GM21360 (cell line): ENCODE measurements at regions not wholly inside any gene's neighbourhood (a gene's known extent, or its start where the extent isn't known, plus 50 kb on each side); places are given as distances from the start of the nearest gene placed in this dataset.

Experiments used
- ATAC-seq: cut with Tn5 transposase; IDR thresholded peaks from one replicate; pipeline ENCODE4 v1.9.1; 2021; ENCODE audit warnings: mild to moderate bottlenecking, moderate library complexity; ENCODE audit not compliant: unreplicated experiment

- ATAC-seq = no peak
Observed at GRCh38 chr14:75370416-75371205, 57.2 kb upstream of the JDP2 start.

DNA sequence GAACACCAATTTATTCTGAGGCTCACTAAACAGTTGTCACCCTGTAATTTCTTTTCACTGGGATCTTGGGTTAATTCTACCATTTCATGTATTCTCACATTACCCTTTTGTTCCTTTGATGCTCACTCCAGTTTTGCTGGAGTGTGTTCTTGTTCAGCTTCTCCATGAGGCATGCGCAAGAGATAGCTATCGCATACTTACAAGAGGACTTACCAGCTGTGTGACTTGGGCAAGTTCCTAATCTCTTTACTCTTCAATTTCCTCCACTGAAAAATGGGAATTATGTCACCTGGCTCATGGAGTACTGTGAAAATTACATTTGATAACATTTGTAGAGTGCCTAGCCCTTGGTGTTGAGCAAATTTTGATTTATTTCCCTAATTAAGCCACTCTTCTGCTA, 56.5 kb upstream of the JDP2 start:
- no peak for ATAC-seq

DNA sequence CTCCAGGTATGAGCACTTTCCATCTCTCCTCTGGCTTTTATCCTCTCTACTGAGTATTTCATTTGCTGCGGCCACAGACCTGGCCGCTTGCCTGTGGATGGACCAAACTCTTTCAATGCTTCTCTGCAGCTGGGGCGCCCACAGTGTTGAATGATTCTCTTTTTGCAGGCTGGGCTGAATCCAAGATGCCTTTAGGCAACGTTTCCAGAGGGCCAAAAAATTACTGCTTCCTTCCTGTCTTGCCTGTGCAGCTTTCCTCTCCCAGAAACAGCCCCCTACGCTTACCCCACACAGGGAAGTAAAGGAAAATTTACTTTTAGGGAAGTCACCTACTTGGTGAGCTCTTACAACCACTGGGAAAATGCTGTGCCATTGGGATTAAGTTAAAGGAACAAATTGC, 55.6 kb upstream of the JDP2 start:
- ATAC-seq = no peak

- ATAC-seq = no peak
Observed at GRCh38 chr14:75373133-75373532, 54.7 kb upstream of the JDP2 start.

- no peak for ATAC-seq
Observed at GRCh38 chr14:75373616-75374015, 54.2 kb upstream of the JDP2 start.

DNA sequence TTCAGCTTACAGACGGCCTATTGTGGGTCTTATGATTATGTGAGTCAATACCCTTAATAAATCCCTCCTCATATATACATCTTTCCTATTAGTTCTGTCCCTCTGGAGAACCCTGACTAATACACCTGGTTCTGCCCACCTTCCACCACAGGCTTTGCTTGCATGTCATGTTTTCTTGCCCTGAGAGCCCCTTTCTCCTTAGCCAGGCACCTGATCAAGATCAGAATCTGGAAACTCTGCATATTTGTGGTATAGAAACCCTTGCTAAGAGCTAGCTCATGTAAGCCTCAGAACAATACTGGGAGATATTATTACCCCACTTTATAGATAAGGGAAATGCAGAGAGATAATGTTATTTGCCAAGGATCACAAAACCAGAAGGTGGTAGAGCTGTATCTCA, 52.9 kb upstream of the JDP2 start:
- no peak for ATAC-seq

DNA sequence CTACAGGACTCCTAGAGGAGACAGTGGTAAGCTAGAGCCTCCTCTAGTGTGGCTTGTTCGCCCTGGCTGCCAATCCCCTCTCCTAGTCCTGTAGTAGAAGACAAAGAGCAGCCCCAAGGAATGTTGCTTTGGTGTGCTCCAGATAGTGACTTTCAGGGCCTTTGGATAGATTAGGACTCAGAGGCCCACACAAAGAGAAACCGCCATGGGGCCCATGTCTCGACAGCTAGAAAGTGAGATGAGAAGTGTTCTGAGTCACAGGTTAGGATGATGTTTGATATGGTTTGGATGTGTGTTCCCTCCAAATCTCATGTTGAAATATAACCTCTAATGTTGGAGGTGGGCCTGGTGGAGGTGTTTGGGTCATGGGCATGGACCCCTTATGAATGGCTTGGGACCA, 51.8 kb upstream of the JDP2 start:
- ATAC-seq = no peak
